ENCODE measurements at regions not wholly inside any gene's neighbourhood (a gene's known extent, or its start where the extent isn't known, plus 50 kb on each side); places are given as distances from the start of the nearest gene placed in this dataset.
"Not testable (repeated sequence)": the region's sequence is repeated elsewhere in the genome, so short reads cannot be mapped to it uniquely, and the experiment has no call there.

DNA sequence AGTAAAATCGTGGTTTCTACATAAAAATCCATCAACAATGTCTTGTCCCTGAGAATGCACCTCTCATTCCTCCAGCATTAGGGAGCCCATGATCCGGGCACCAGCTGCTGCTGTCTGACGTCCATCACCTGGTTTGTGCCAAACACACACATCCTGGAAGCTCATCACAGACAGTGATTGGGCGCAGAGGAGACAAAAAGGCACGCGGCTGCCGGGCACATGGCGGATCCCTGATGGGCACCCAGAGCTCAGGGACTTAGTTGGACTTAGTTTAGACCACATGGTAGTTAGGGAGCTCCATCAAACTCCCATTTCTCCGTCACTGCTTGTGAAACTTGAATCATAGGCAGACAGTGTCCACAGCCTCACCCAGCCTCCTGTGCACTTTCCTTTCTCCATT lies 1059.3 kb downstream of the TMEM121 start:
- peaks cover 2% of the 10 kb centered on the region for H3K4me1 Mint-ChIP-seq
- peaks cover 42% of the 10 kb centered on the region for H3K27me3 Mint-ChIP-seq
- ATAC-seq (no peak), DNase-seq (no peak)
- no peaks in the 10 kb centered on the region for H3K9me3 Mint-ChIP-seq (ENCODE audit: low read depth)
- CTCF ChIA-PET, result interaction anchor here (0.7 to 2.3 kb wide), 8 partner anchors 14 to 172 kb away, joined by 3 to 9 read pairs (median 4); no protein-coding TSS in a partner anchor
- H3K4me3 Mint-ChIP-seq, result no peak overlapping the region
- H3K27ac Mint-ChIP-seq, result no peak overlapping the region
- H3K36me3 Mint-ChIP-seq, result no peaks in the 10 kb centered on the region

DNA sequence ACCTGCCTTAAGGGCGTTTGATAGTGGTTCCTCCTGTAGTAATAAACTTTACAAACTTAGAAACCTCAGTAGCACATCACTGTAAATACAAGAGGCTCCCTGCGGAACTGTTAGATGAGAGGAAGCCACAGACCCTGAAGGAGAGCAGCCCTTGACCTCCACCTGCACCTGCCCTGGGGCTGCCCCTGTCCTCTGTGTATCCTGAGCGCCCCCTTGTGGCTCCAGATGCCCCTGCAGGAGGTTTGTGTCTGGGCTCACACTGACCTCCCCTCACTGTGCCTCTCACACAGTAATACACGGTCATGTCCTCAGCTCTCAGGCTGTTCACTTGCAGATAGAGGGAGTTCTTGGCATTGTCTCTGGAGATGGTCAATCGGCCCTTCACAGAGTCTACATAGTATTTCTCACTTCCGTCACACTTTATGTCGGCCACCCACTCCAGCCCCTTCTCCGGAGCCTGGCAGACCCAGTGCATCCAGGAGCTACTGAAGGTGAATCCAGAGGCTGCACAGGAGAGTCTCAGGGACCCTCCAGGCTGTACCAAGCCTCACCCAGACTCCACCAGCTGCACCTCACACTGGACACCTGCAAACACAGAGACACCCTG lies 1059.8 kb downstream of the TMEM121 start:
- H3K27me3 Mint-ChIP-seq, result peaks cover 46% of the 10 kb centered on the region
- H3K36me3 Mint-ChIP-seq, result no peaks in the 10 kb centered on the region
- H3K4me1 Mint-ChIP-seq, result peaks cover 2% of the 10 kb centered on the region
- CTCF ChIA-PET, result interaction anchor here (0.7 to 3.0 kb wide), 12 partner anchors 14 to 172 kb away, joined by 3 to 13 read pairs (median 4); no protein-coding TSS in a partner anchor
- no peak overlapping the region for H3K4me3 Mint-ChIP-seq
- peak; percentile 73 for DNase-seq
- peak; percentile 83 for ATAC-seq
- H3K9me3 Mint-ChIP-seq (ENCODE audit: low read depth), result no peaks in the 10 kb centered on the region
- no peak overlapping the region for H3K27ac Mint-ChIP-seq

DNA sequence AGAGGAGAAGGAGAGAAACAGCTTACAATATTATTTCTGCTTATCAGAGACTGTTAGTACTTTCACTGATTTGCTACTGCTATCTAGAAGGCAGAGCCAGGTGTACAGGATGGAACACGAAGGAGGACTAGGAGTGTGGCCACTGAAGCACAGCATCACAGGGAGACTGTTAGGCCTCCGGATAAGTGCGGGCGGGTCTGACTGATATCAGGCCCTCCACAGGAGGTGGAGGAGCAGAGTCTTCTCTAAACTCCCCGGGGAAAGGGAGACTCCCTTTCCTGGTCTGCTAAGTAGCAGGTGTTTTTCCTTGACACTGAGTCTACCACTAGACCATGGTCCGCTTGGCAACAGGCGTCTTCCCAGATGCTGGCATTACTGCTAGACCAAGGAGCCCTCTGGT lies 1065.2 kb downstream of the TMEM121 start:
- not testable (repeated sequence) for H3K27ac Mint-ChIP-seq; H3K4me1 Mint-ChIP-seq; DNase-seq; ATAC-seq; H3K36me3 Mint-ChIP-seq; H3K9me3 Mint-ChIP-seq (ENCODE audit: low read depth); H3K4me3 Mint-ChIP-seq
- CTCF ChIA-PET, result interaction anchor here (0.6 to 2.0 kb wide), 5 partner anchors 27 to 392 kb away, joined by 3 to 5 read pairs (median 3); no protein-coding TSS in a partner anchor
- H3K27me3 Mint-ChIP-seq, result peaks cover 63% of the 10 kb centered on the region

DNA sequence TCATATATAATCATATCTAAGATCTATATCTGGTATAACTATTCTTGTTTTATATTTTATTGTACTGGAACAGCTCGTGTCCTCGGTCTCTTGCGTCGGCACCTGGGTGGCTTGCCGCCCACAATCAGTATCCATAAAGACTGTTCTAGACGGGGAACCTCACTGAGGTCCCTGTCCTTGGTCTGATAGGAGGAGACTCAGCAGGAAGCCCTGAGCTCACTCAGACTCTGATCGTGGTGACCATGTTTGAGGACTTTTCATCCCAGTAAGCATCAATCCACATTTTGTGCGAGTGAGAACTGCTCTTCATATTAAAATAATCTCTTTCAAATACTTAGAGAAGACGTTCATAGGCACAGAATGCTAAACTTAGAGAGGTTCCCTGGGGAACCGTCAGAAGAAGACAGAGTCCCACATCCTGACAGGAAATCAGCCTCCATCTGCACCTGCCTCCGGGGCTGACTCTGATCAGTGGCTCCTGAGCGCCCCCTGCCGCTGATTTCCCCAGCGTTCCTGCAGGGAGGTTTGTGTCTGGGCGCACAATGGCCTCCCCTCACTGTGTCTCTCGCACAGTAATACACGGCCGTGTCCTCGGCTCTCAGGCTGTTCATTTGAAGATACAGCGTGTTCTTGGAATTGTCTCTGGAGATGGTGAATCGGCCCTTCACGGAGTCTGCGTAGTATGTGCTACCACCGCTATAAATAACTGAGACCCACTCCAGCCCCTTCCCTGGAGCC lies 1065.9 kb downstream of the TMEM121 start:
- CTCF ChIA-PET, result interaction anchor here (0.6 to 2.0 kb wide), 4 partner anchors 31 to 393 kb away, joined by 3 to 5 read pairs (median 3); no protein-coding TSS in a partner anchor
- not testable (repeated sequence) for H3K4me3 Mint-ChIP-seq

DNA sequence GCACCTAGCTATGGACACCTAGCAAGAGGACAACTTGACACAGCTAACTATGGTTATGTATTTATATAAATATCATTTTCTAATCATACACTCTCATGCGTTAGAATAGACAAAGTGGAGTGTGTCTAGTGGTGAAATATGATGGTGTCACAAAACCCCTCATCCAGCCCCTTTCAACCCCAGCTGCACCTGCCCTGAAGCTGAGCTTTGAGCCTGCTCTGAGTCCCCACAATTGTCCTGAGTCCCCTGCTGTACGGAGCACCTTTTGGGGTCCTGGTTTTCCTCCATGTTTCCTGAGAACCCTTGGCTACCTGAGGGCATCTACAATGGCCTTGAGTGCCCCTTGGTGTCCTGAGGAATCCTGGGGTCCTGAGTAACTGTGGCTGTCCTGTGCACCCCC lies 1072.8 kb downstream of the TMEM121 start:
- CTCF ChIA-PET, result interaction anchor here (0.9 to 4.3 kb wide), 4 partner anchors 13 to 60 kb away, joined by 3 to 20 read pairs (median 4); no protein-coding TSS in a partner anchor
- DNase-seq, result no peak
- H3K4me1 Mint-ChIP-seq, result no peaks in the 10 kb centered on the region
- no peak overlapping the region for H3K27ac Mint-ChIP-seq
- no peaks in the 10 kb centered on the region for H3K9me3 Mint-ChIP-seq (ENCODE audit: low read depth)
- H3K4me3 Mint-ChIP-seq, result no peak overlapping the region
- H3K27me3 Mint-ChIP-seq, result peaks cover 88% of the 10 kb centered on the region
- ATAC-seq, result no peak
- no peaks in the 10 kb centered on the region for H3K36me3 Mint-ChIP-seq

More for the DNA sequence above, 1065.9 kb downstream of the TMEM121 start:
- not testable (repeated sequence) for H3K4me1 Mint-ChIP-seq; ATAC-seq; H3K9me3 Mint-ChIP-seq (ENCODE audit: low read depth); H3K36me3 Mint-ChIP-seq; H3K27ac Mint-ChIP-seq
- peaks cover 62% of the 10 kb centered on the region for H3K27me3 Mint-ChIP-seq
- DNase-seq, result peak; percentile 82

DNA sequence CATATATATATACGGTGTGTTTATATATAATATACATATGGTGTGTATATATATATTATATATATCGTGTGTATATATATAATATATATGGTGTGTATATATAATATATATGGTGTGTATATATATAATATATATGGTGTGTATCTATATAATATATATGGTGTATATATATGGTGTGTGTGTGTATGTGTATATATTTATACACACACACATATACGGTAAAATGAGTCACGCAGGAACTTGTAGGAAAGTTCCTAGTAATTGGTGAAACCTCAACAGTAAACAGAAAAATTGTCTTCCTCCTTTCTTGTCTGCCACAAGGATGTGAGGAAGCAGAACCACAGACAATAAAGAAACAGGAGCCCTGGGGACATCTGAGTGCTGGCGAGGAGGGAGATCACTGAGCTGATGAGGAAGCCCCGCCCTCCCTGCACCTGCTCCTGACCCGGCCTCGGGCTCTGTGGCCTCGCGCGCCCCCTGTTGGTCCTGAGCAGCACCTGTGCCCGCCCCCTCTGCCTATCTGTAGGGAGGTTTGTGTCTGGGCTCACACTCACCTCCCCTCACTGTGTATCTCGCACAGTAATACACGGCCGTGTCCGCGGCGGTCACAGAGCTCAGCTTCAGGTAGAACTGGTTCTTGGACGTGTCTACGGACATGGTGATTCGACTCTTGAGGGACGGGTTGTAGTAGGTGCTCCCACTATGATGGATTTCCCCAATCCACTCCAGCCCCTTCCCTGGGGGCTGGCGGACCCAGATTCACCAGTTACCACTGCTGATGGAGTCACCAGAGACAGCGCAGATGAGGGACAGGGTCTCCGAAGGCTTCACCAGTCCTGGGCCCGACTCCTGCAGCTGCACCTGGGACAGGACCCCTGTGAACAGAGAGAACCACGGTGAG lies 1079.4 kb downstream of the TMEM121 start:
- CTCF ChIA-PET, result interaction anchor here (0.8 to 5.6 kb wide), 12 partner anchors 13 to 188 kb away, joined by 3 to 35 read pairs (median 4); no protein-coding TSS in a partner anchor
- peak; percentile 98 for ATAC-seq

DNA sequence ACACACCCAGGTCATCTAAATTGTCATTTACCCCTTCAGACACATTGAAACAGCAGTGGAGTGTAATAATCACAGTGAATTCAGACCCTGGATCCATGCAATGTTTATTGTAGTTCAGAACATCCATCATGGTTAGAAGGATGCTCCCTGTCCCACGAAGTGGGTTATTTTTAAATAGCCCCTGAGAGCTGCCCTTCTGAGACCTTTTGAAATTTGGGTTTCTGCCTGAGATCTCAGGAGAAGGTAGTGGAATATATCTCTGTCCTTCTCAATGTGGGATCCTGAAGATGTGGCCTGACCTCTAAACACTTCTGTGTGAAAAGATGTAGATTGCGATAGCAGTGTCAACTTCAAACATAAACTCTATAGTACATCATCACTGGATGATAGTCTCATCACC lies 1080.6 kb downstream of the TMEM121 start:
- Mint-ChIP-seq H3K4me1 (peaks cover 5% of the 10 kb centered on the region), H3K36me3 (no peaks in the 10 kb centered on the region), H3K27ac (no peak overlapping the region), H3K9me3 (ENCODE audit: low read depth) (no peaks in the 10 kb centered on the region), H3K27me3 (peaks cover 81% of the 10 kb centered on the region), H3K4me3 (no peak overlapping the region)
- CTCF ChIA-PET, result interaction anchor here (0.6 to 5.6 kb wide), 6 partner anchors 12 to 77 kb away, joined by 3 to 35 read pairs (median 4); no protein-coding TSS in a partner anchor
- no peak for ATAC-seq
- no peak for DNase-seq

More for the DNA sequence above, 1079.4 kb downstream of the TMEM121 start:
- DNase-seq, result peak; percentile 87
- no peak overlapping the region for H3K4me3 Mint-ChIP-seq
- peaks cover 5% of the 10 kb centered on the region for H3K4me1 Mint-ChIP-seq
- H3K36me3 Mint-ChIP-seq, result no peaks in the 10 kb centered on the region
- H3K9me3 Mint-ChIP-seq (ENCODE audit: low read depth), result no peaks in the 10 kb centered on the region
- peaks cover 83% of the 10 kb centered on the region for H3K27me3 Mint-ChIP-seq
- H3K27ac Mint-ChIP-seq, result no peak overlapping the region

DNA sequence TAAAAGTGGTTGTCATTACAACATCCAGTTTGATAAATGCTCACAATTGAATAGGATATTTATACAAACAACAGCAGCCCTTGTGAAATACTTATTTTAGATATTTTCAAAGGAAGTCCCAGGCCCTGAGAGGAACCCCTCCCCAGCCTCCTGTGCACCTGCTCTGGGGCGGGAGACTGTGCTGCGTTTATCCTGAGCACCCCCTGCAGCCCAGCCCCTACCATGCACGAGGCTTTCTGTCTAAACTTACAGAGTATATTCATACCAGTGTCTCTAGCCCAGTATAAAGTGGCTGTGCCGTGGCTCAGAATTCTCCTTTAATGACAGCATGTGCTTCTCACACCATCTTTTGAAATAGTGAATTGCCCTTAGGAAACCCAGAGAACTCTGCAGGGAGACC lies 1084.3 kb downstream of the TMEM121 start:
- CTCF ChIA-PET, result interaction anchor here (1.9 to 5.6 kb wide), 2 partner anchors 7 to 8 kb away, joined by 6 to 35 read pairs; no protein-coding TSS in a partner anchor
- H3K27me3 Mint-ChIP-seq, result peaks cover 55% of the 10 kb centered on the region
- no peak for ATAC-seq

DNA sequence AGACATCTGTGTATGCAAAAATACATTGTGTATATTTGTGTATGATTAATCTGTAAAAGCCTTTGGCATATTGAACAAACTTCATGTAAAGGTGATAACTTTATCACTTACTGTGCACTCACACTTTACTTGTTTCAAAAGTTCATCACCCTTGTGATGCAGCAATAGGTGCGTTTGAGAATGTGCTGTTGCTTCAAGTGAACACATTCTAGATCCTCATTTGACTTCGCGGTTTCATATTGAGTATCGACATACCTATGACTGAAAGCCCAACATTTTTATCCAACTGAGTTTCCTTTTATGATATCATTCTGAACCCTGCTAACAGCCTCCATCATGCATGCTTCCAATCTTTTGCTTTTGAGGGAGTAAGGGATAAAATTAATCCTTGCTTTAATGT lies 1086.9 kb downstream of the TMEM121 start:
- peaks cover 12% of the 10 kb centered on the region for H3K4me1 Mint-ChIP-seq
- no peak for ATAC-seq
- H3K9me3 Mint-ChIP-seq (ENCODE audit: low read depth), result no peaks in the 10 kb centered on the region
- DNase-seq, result no peak
- CTCF ChIA-PET, result interaction anchor here (1.7 kb wide), 1 partner anchor 14 kb away, joined by 7 read pairs; no protein-coding TSS in a partner anchor
- no peaks in the 10 kb centered on the region for H3K36me3 Mint-ChIP-seq
- H3K27me3 Mint-ChIP-seq, result peaks cover 40% of the 10 kb centered on the region
- no peak overlapping the region for H3K4me3 Mint-ChIP-seq
- no peak overlapping the region for H3K27ac Mint-ChIP-seq

More for the DNA sequence above, 1084.3 kb downstream of the TMEM121 start:
- no peak overlapping the region for H3K4me3 Mint-ChIP-seq
- no peak for DNase-seq
- no peak overlapping the region for H3K27ac Mint-ChIP-seq
- peaks cover 16% of the 10 kb centered on the region for H3K4me1 Mint-ChIP-seq
- H3K9me3 Mint-ChIP-seq (ENCODE audit: low read depth), result no peaks in the 10 kb centered on the region
- H3K36me3 Mint-ChIP-seq, result no peaks in the 10 kb centered on the region

DNA sequence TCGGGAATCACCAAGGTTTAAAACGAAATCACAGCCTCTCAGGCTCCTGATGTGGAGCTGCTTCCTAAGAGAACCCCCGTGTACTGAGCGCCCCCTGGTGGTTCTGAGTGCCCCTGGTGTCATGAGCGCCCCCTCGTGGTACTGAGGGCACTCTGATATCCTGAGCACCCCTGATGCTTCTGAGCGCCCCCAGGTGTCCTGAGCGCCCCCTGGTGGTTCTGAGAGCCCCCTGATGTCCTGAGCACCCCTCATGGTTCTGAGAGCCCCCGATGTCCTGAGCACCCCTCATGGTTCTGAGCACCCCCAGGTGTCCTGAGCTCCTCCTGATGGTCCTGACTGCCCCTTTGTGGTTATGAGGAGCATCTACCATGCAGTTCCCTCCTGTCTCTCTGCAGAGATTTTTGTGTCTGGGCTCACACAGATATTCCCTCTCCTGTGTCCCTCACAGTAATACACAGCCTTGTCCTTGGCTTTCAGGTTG lies 1092.1 kb downstream of the TMEM121 start:
- not testable (repeated sequence) for H3K36me3 Mint-ChIP-seq; H3K4me3 Mint-ChIP-seq; H3K9me3 Mint-ChIP-seq (ENCODE audit: low read depth); H3K27ac Mint-ChIP-seq
- H3K27me3 Mint-ChIP-seq, result peaks cover 47% of the 10 kb centered on the region
- CTCF ChIA-PET, result interaction anchor here (0.6 to 2.5 kb wide), 31 partner anchors 8 to 212 kb away, joined by 3 to 35 read pairs (median 4); no protein-coding TSS in a partner anchor
- DNase-seq, result peak; percentile 93
- peaks cover 27% of the 10 kb centered on the region for H3K4me1 Mint-ChIP-seq
- peak; percentile 92 for ATAC-seq

DNA sequence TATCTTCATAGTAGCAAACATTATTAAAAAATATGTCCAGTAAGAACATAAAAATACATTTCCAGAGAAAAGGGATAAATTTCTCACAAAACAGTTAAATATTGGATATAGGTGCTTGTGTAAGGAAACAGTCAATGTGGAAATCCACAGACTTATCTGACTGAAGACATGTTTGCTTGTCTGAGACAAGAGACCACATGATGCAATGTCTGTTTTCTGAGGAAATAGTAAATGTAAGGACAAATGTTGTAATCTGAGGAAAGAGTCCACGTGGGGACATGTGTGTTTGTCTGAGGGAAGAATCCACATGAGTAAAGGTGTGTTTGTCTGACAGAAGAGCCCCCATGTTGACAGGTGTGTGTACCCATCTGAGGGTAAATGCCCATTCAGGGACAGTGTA lies 1093.2 kb downstream of the TMEM121 start:
- Mint-ChIP-seq H3K27me3 (peaks cover 51% of the 10 kb centered on the region), H3K4me1 (peaks cover 22% of the 10 kb centered on the region), H3K4me3 (no peak overlapping the region), H3K36me3 (no peaks in the 10 kb centered on the region), H3K9me3 (ENCODE audit: low read depth) (no peaks in the 10 kb centered on the region), H3K27ac (no peak overlapping the region)
- CTCF ChIA-PET, result interaction anchor here (2.0 to 2.5 kb wide), 5 partner anchors 12 to 202 kb away, joined by 7 to 35 read pairs (median 11); no protein-coding TSS in a partner anchor
- ATAC-seq (no peak), DNase-seq (no peak)

DNA sequence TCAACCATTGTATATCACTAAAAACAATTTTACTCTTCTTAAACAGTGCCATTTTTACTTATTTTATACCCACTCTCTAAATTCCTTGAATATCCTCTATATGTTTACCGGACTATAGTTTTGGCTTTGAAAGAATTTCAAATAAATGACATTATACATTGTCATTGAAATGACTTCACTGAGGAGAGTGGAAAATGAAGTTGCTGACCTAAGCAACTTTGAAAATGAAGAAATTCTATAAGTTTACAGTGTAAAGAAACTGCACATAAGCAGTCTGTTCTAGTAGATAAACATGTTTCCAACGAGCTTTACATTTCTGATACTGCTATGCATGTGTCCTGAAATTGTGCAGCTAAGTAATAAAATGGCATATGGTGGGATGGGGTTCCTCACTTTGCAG lies 1094.0 kb downstream of the TMEM121 start:
- DNase-seq, result no peak
- Mint-ChIP-seq H3K4me3 (no peak overlapping the region), H3K4me1 (peaks cover 21% of the 10 kb centered on the region), H3K9me3 (ENCODE audit: low read depth) (no peaks in the 10 kb centered on the region), H3K27me3 (peaks cover 57% of the 10 kb centered on the region), H3K27ac (no peak overlapping the region), H3K36me3 (no peaks in the 10 kb centered on the region)
- CTCF ChIA-PET, result interaction anchor here (1.0 to 2.0 kb wide), 8 partner anchors 8 to 91 kb away, joined by 3 to 8 read pairs (median 3); no protein-coding TSS in a partner anchor
- ATAC-seq, result no peak

Measured in activated CD8-positive, alpha-beta memory T cell treated with anti-CD3 and anti-CD28 coated beads, Interleukin-2, amount 10 ng/mL, durations not matched to agents 7 days and 5 days (primary cell).